Neuronal stem cell (in vitro differentiated cells): ENCODE measurements at regions not wholly inside any gene's neighbourhood (a gene's known extent, or its start where the extent isn't known, plus 50 kb on each side); places are given as distances from the start of the nearest gene placed in this dataset.

Experiments used
- DNase-seq: peaks from one replicate; pipeline ENCODE4 v3.0.0-alpha.2; 2013; ENCODE audit warnings: low spot score
- H2AFZ ChIP-seq: one replicate; pipeline ENCODE4 v1.6.1; 2013; ENCODE audit warnings: mild to moderate bottlenecking, low read length, inconsistent platforms
- H2AK5ac ChIP-seq: 2 replicates; pipeline ENCODE4 v1.6.1; 2013; ENCODE audit warnings: low read depth, mild to moderate bottlenecking, inconsistent platforms, low read length, moderate library complexity, mixed read lengths
- H2BK120ac ChIP-seq: 2 replicates; pipeline ENCODE4 v1.6.1; 2013; ENCODE audit warnings: low read depth, mild to moderate bottlenecking, inconsistent platforms, low read length, moderate library complexity, mixed read lengths
- H2BK12ac ChIP-seq: one replicate; pipeline ENCODE4 v1.6.1; 2013; ENCODE audit warnings: low read length, inconsistent platforms
- H2BK15ac ChIP-seq: 2 replicates; pipeline ENCODE4 v1.6.1; 2013; ENCODE audit warnings: mild to moderate bottlenecking, low read length, inconsistent platforms, mixed read lengths
- H2BK5ac ChIP-seq: one replicate; pipeline ENCODE4 v1.6.1; 2013; ENCODE audit warnings: inconsistent platforms, mild to moderate bottlenecking, low read length, moderate library complexity
- H3K14ac ChIP-seq: one replicate; pipeline ENCODE4 v1.6.1; 2013; ENCODE audit warnings: low read length, inconsistent platforms
- H3K18ac ChIP-seq: 2 replicates; pipeline ENCODE4 v1.6.1; 2013; ENCODE audit warnings: low read length, inconsistent platforms
- H3K23ac ChIP-seq: 2 replicates; pipeline ENCODE4 v1.6.1; 2013; ENCODE audit warnings: low read depth, mild to moderate bottlenecking, mixed read lengths, low read length, inconsistent platforms; ENCODE audit not compliant: poor library complexity
- H3K27ac ChIP-seq: replicated peaks from 3 replicates; pipeline ENCODE4 v1.5.1; 2013; ENCODE audit warnings: low read length, inconsistent platforms
- H3K27me3 ChIP-seq, 3 experiments: 2 replicates each; pipeline ENCODE4 v1.6.1; 2013; ENCODE audit warnings: low read length in 3 of 3, mild to moderate bottlenecking in 2 of 3, inconsistent platforms in 1 of 3, low read depth in 1 of 3, mixed read lengths in 1 of 3, moderate library complexity in 1 of 3; ENCODE audit not compliant: control insufficient read depth in 3 of 3, insufficient read depth in 3 of 3
- H3K36me3 ChIP-seq, 2 donors: replicated peaks in 1 of 2; 2 replicates each; pipeline ENCODE4 v1.6.1; 2013; ENCODE audit warnings: low read length in 2 of 2; ENCODE audit not compliant: control insufficient read depth in 2 of 2, insufficient read depth in 2 of 2
- H3K4ac ChIP-seq: 2 replicates; pipeline ENCODE4 v1.6.1; 2013; ENCODE audit warnings: inconsistent platforms, mild to moderate bottlenecking, low read length, moderate library complexity
- H3K4me1 ChIP-seq, 2 donors: 1 replicate in 1 of 2; 2 replicates in 1 of 2; pipeline ENCODE4 v1.6.1; 2013; ENCODE audit warnings: low read length in 2 of 2, low read depth in 1 of 2; ENCODE audit not compliant: control insufficient read depth in 2 of 2, insufficient read depth in 1 of 2
- H3K4me2 ChIP-seq: one replicate; pipeline ENCODE4 v1.6.1; 2013; ENCODE audit warnings: mild to moderate bottlenecking, low read length, inconsistent platforms; ENCODE audit not compliant: insufficient read depth, poor library complexity, severe bottlenecking
- H3K4me3 ChIP-seq, 2 donors: 2 replicates each; pipeline ENCODE4 v1.5.1; 2013; ENCODE audit warnings: low read length in 2 of 2, mild to moderate bottlenecking in 2 of 2, inconsistent platforms in 1 of 2, moderate library complexity in 1 of 2
- H3K79me1 ChIP-seq: one replicate; pipeline ENCODE4 v1.6.1; 2013; ENCODE audit warnings: low read depth, mild to moderate bottlenecking, inconsistent platforms, low read length, moderate library complexity
- H3K9ac ChIP-seq: one replicate; pipeline ENCODE4 v1.6.1; 2013; ENCODE audit warnings: mild to moderate bottlenecking, low read depth, low read length, inconsistent platforms; ENCODE audit not compliant: poor library complexity
- H3K9me3 ChIP-seq, 2 donors: replicated peaks in 1 of 2; 2 replicates each; pipeline versions ENCODE3 to v1.6.1; 2013; ENCODE audit warnings: low read length in 2 of 2, mild to moderate bottlenecking in 2 of 2, inconsistent platforms in 1 of 2, low read depth in 1 of 2, mixed read lengths in 1 of 2, moderate library complexity in 1 of 2; ENCODE audit not compliant: control insufficient read depth in 2 of 2, insufficient read depth in 1 of 2
- H4K8ac ChIP-seq: one replicate; pipeline ENCODE4 v1.6.1; 2013; ENCODE audit warnings: low read depth, mild to moderate bottlenecking, inconsistent platforms, low read length, moderate library complexity
- H4K91ac ChIP-seq: one replicate; pipeline ENCODE4 v1.6.1; 2013; ENCODE audit warnings: low read length, low read depth, mild to moderate bottlenecking, inconsistent platforms; ENCODE audit not compliant: poor library complexity
- WGBS, 2 donors: extraction: QIAGEN DNeasy Blood & Tissue Kit; methylation state at CpG; one replicate each; pipeline ENCODE4 v1.1.7; 2013; ENCODE audit warnings: missing lambda C conversion rate in 2 of 2, mixed read lengths in 1 of 2; ENCODE audit not compliant: insufficient read length in 2 of 2, insufficient replicate concordance in 1 of 2; ENCODE audit errors: extremely low coverage in 2 of 2; 5-methylcytosine and 5-hydroxymethylcytosine counted together

- no peaks in the 10 kb centered on the region for H3K4me1 ChIP-seq
- no peak overlapping the region for H4K8ac ChIP-seq
- no peaks in the 10 kb centered on the region for H3K27me3 ChIP-seq
- H2BK5ac ChIP-seq: no peak overlapping the region
- no peak overlapping the region for H2AK5ac ChIP-seq
- no peaks in the 10 kb centered on the region for H3K79me1 ChIP-seq
- H2BK12ac ChIP-seq: no peak overlapping the region
- H4K91ac ChIP-seq: no peak overlapping the region
- no peak overlapping the region for H3K27ac ChIP-seq
- H3K36me3 ChIP-seq: no peaks in the 10 kb centered on the region
- no peak overlapping the region for H3K4ac ChIP-seq
- no peak overlapping the region for H2AFZ ChIP-seq
- no peak overlapping the region for H3K4me2 ChIP-seq
- no peaks in the 10 kb centered on the region for H3K9me3 ChIP-seq
- H3K23ac ChIP-seq: no peak overlapping the region
- no peak overlapping the region for H2BK15ac ChIP-seq
- H3K14ac ChIP-seq: no peak overlapping the region
- DNase-seq: no peak
- WGBS, 2 donors: no CpG with 5 or more reads among the region's 4 CpGs
- no peak overlapping the region for H3K9ac ChIP-seq
- no peak overlapping the region for H3K4me3 ChIP-seq
- no peak overlapping the region for H2BK120ac ChIP-seq
- H3K18ac ChIP-seq: no peak overlapping the region
These were observed 130.9 kb upstream of the ADAMTS16 start for GRCh38 chr5:5009240-5009639.

DNA sequence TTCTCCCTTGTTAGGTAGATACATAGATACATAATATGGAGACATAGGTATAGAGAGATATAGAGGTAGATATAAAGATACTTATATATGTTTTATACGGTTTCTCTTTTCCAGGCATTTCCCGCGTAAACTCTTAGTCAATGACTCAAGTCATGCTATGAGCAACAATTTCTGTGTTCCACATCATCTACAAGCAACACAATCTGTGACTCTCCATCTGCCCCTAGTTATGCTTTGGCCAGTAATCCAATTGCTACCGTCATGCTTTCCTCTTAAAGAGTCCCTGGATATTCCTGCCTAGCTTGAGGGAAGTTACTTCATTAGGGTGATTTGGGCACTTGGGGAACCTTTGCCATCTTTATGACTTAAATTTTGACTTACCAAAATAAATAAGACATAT, 129.0 kb upstream of the ADAMTS16 start:
- no peak overlapping the region for H3K4ac ChIP-seq
- DNase-seq: no peak
- H3K23ac ChIP-seq: no peak overlapping the region
- no peak overlapping the region for H4K91ac ChIP-seq
- H3K4me3 ChIP-seq: no peak overlapping the region
- peaks cover 0 to 9% of the 10 kb centered on the region in 2 donors for H3K4me1 ChIP-seq
- H3K27me3 ChIP-seq: no peaks in the 10 kb centered on the region
- no peak overlapping the region for H2BK15ac ChIP-seq
- H2AK5ac ChIP-seq: no peak overlapping the region
- no CpG with 5 or more reads among the region's 4 CpGs for WGBS, 2 donors
- H3K4me2 ChIP-seq: no peak overlapping the region
- H2BK5ac ChIP-seq: no peak overlapping the region
- H3K14ac ChIP-seq: no peak overlapping the region
- H3K18ac ChIP-seq: no peak overlapping the region
- no peaks in the 10 kb centered on the region for H3K9me3 ChIP-seq
- no peak overlapping the region for H2BK120ac ChIP-seq
- H3K36me3 ChIP-seq: no peaks in the 10 kb centered on the region
- no peaks in the 10 kb centered on the region for H3K79me1 ChIP-seq
- no peak overlapping the region for H2AFZ ChIP-seq
- no peak overlapping the region for H3K27ac ChIP-seq
- no peak overlapping the region for H4K8ac ChIP-seq
- no peak overlapping the region for H2BK12ac ChIP-seq
- H3K9ac ChIP-seq: no peak overlapping the region

DNA sequence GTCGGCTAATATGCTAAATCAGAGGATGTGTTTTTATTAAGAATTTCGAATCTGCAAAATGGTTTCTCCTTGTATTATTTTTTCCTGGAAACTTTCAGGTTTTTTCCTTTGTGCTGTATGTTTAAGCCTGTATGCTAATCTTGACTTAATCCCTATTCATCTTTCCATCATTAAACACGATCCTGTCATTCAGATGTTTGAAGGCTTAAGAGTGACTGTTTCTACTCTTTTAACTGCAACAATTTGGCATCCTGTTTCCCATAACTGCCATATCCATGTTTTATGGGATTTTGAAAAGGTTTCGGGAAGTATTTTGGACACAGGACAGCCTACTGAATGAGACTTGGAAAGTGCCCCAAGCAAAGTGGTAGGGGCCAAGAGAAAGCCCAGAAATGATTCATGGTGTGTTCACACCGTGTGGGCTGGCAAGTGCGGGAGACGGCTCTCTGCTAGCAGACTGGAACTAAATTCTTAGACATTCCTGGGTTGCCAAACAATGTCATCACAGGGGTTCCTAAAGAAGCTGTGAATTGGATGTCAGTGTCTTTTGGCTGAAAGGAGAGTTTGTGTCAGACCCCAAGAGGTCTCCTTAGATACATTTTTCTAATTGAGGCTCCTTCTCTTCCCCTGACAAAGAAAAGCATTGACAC, 125.4 kb upstream of the ADAMTS16 start:
- no peak overlapping the region for H2AFZ ChIP-seq
- no peak overlapping the region for H2AK5ac ChIP-seq
- H2BK12ac ChIP-seq: no peak overlapping the region
- H3K14ac ChIP-seq: no peak overlapping the region
- H4K91ac ChIP-seq: no peak overlapping the region
- no peak overlapping the region for H3K4ac ChIP-seq
- no peaks in the 10 kb centered on the region for H3K79me1 ChIP-seq
- H3K27ac ChIP-seq: peak overlapping the region; percentile 29
- no peak overlapping the region for H3K4me3 ChIP-seq
- no peak overlapping the region for H4K8ac ChIP-seq
- H3K9me3 ChIP-seq: peaks cover 0 to 4% of the 10 kb centered on the region in 2 donors
- H3K4me1 ChIP-seq: peaks cover 0 to 11% of the 10 kb centered on the region in 2 donors
- DNase-seq: peak; percentile 57
- no peak overlapping the region for H2BK5ac ChIP-seq
- peak overlapping the region; percentile 45 for H3K4me2 ChIP-seq
- H3K27me3 ChIP-seq: no peaks in the 10 kb centered on the region
- no peak overlapping the region for H3K23ac ChIP-seq
- H2BK120ac ChIP-seq: no peak overlapping the region
- no CpG with 5 or more reads among the region's 7 CpGs for WGBS, 2 donors
- no peak overlapping the region for H3K18ac ChIP-seq
- H3K36me3 ChIP-seq: no peaks in the 10 kb centered on the region
- no peak overlapping the region for H3K9ac ChIP-seq
- H2BK15ac ChIP-seq: no peak overlapping the region

GRCh38 chr5:5017827-5018577, 122.1 kb upstream of the ADAMTS16 start:
- Histone ChIP-seq H2BK12ac (no peak overlapping the region), H3K27ac (no peak overlapping the region), H2BK120ac (no peak overlapping the region), H3K9ac (no peak overlapping the region), H3K27me3 (no peaks in the 10 kb centered on the region), H4K91ac (no peak overlapping the region), H3K23ac (peak overlapping the region; percentile 81), H3K79me1 (no peaks in the 10 kb centered on the region), H3K14ac (no peak overlapping the region), H2BK5ac (no peak overlapping the region), H3K4ac (peak overlapping the region; percentile 84), H3K9me3 (peaks cover 0 to 4% of the 10 kb centered on the region in 2 donors), H2AFZ (no peak overlapping the region), H3K4me3 (no peak overlapping the region), H2AK5ac (no peak overlapping the region), H3K18ac (peak overlapping the region; percentile 23), H2BK15ac (no peak overlapping the region), H3K4me1 (peaks cover 0 to 11% of the 10 kb centered on the region in 2 donors), H4K8ac (no peak overlapping the region), H3K4me2 (no peak overlapping the region), H3K36me3 (no peaks in the 10 kb centered on the region)
- no peak for DNase-seq
- WGBS, 2 donors: no CpG with 5 or more reads among the region's 9 CpGs
